H9 (cell line): ENCODE measurements at regions not wholly inside any gene's neighbourhood (a gene's known extent, or its start where the extent isn't known, plus 50 kb on each side); places are given as distances from the start of the nearest gene placed in this dataset.

Experiments used
- DNase-seq: peaks from one replicate; pipeline ENCODE4 v3.0.0-alpha.2; 2017
- H2AFZ ChIP-seq: one replicate; pipeline ENCODE4 v1.6.1; 2013; ENCODE audit warnings: mild to moderate bottlenecking, low read length, control low read depth, moderate library complexity
- H2AK5ac ChIP-seq: 2 replicates; pipeline ENCODE4 v1.6.1; 2013; ENCODE audit warnings: low read length, control low read depth, mixed read lengths; ENCODE audit not compliant: insufficient read length
- H2BK120ac ChIP-seq: one replicate; pipeline ENCODE4 v1.6.1; 2013; ENCODE audit warnings: low read depth, mild to moderate bottlenecking, low read length, control low read depth, inconsistent platforms; ENCODE audit not compliant: poor library complexity, severe bottlenecking
- H2BK12ac ChIP-seq: 2 replicates; pipeline ENCODE4 v1.6.1; 2013; ENCODE audit warnings: low read length, control low read depth, mixed read lengths, low read depth; ENCODE audit not compliant: insufficient read length
- H2BK15ac ChIP-seq: 2 replicates; pipeline ENCODE4 v1.6.1; 2013; ENCODE audit warnings: low read depth, low read length, control low read depth
- H2BK20ac ChIP-seq: one replicate; pipeline ENCODE4 v1.6.1; 2013; ENCODE audit warnings: low read depth, mild to moderate bottlenecking, low read length, control low read depth, inconsistent platforms; ENCODE audit not compliant: poor library complexity, severe bottlenecking
- H2BK5ac ChIP-seq: 2 replicates; pipeline ENCODE4 v1.6.1; 2013; ENCODE audit warnings: low read length, control low read depth, mixed read lengths; ENCODE audit not compliant: insufficient read length
- H3K14ac ChIP-seq: 2 replicates; pipeline ENCODE4 v1.6.1; 2013; ENCODE audit warnings: low read length, control low read depth; ENCODE audit not compliant: insufficient read depth
- H3K18ac ChIP-seq: 2 replicates; pipeline ENCODE4 v1.6.1; 2013; ENCODE audit warnings: low read depth, mild to moderate bottlenecking, mixed read lengths, low read length, control low read depth; ENCODE audit not compliant: insufficient read length
- H3K23ac ChIP-seq: 2 replicates; pipeline ENCODE4 v1.6.1; 2013; ENCODE audit warnings: low read length, control low read depth, mixed read lengths, low read depth; ENCODE audit not compliant: insufficient read length
- H3K23me2 ChIP-seq: 2 replicates; pipeline ENCODE4 v1.6.1; 2013; ENCODE audit warnings: low read depth, mild to moderate bottlenecking, mixed read lengths, low read length, control low read depth; ENCODE audit not compliant: insufficient read length, poor library complexity, severe bottlenecking
- H3K27ac ChIP-seq: 2 replicates; pipeline ENCODE4 v1.5.1; 2013; ENCODE audit warnings: low read length, control low read depth, mixed read lengths, low read depth; ENCODE audit not compliant: insufficient read length
- H3K27me3 ChIP-seq: 2 replicates; pipeline ENCODE4 v1.6.1; 2013; ENCODE audit warnings: low read length, control low read depth, inconsistent platforms; ENCODE audit not compliant: insufficient read depth
- H3K4ac ChIP-seq: 2 replicates; pipeline ENCODE4 v1.6.1; 2013; ENCODE audit warnings: low read depth, mild to moderate bottlenecking, control low read depth, inconsistent platforms, low read length, moderate library complexity
- H3K4me1 ChIP-seq: 2 replicates; pipeline ENCODE4 v1.6.1; 2013; ENCODE audit warnings: low read length, control low read depth, inconsistent platforms; ENCODE audit not compliant: insufficient read depth
- H3K4me2 ChIP-seq: 2 replicates; pipeline ENCODE4 v1.6.1; 2013; ENCODE audit warnings: low read length, control low read depth, mixed read lengths; ENCODE audit not compliant: insufficient read length, insufficient read depth
- H3K56ac ChIP-seq: 2 replicates; pipeline ENCODE4 v1.6.1; 2013; ENCODE audit warnings: low read depth, mild to moderate bottlenecking, mixed read lengths, low read length, control low read depth; ENCODE audit not compliant: insufficient read length
- H3K79me1 ChIP-seq: 2 replicates; pipeline ENCODE4 v1.6.1; 2013; ENCODE audit warnings: low read depth, mild to moderate bottlenecking, moderate library complexity, low read length, control low read depth, inconsistent platforms; ENCODE audit not compliant: insufficient read depth, poor library complexity, severe bottlenecking
- H3K79me2 ChIP-seq: 2 replicates; pipeline ENCODE4 v1.6.1; 2013; ENCODE audit warnings: low read length, control low read depth, inconsistent platforms; ENCODE audit not compliant: insufficient read depth
- H3K9ac ChIP-seq: 2 replicates; pipeline ENCODE4 v1.6.1; 2013; ENCODE audit warnings: low read length, control low read depth, mixed read lengths; ENCODE audit not compliant: insufficient read length; ENCODE audit errors: extremely low read depth
- H3K9me3 ChIP-seq: one replicate; pipeline ENCODE4 v1.6.1; 2013; ENCODE audit warnings: low read depth, low read length, inconsistent platforms; ENCODE audit not compliant: control insufficient read depth
- H3T11ph ChIP-seq: one replicate; pipeline ENCODE4 v1.6.1; 2013; ENCODE audit warnings: mild to moderate bottlenecking, low read length, control low read depth, inconsistent platforms
- H4K20me1 ChIP-seq: one replicate; pipeline ENCODE4 v1.6.1; 2013; ENCODE audit not compliant: control insufficient read depth, insufficient read length, insufficient read depth
- H4K5ac ChIP-seq: 2 replicates; pipeline ENCODE4 v1.6.1; 2013; ENCODE audit warnings: low read depth, mild to moderate bottlenecking, mixed read lengths, low read length, control low read depth; ENCODE audit not compliant: insufficient read length
- H4K8ac ChIP-seq: replicated peaks from 2 replicates; pipeline ENCODE4 v1.6.1; 2013; ENCODE audit warnings: low read length, control low read depth, mixed read lengths, low read depth; ENCODE audit not compliant: insufficient read length
- H4K91ac ChIP-seq: 2 replicates; pipeline ENCODE4 v1.6.1; 2013; ENCODE audit warnings: low read depth, mild to moderate bottlenecking, moderate library complexity, mixed read lengths, low read length, control low read depth; ENCODE audit not compliant: insufficient read length
- H3K27ac Mint-ChIP-seq, 3 experiments: 2 replicates in 2 of 3; 3 replicates in 1 of 3; pipeline ENCODE4 v1.8.0; 2020 to 2021; ENCODE audit warnings: mixed read lengths in 3 of 3, mild to moderate bottlenecking in 1 of 3, moderate library complexity in 1 of 3
- H3K27me3 Mint-ChIP-seq: 2 replicates; pipeline ENCODE4 v1.8.0; 2021; ENCODE audit warnings: low read depth, mild to moderate bottlenecking, moderate library complexity, mixed read lengths
- H3K36me3 Mint-ChIP-seq, 3 experiments: 2 replicates in 2 of 3; 3 replicates in 1 of 3; pipeline ENCODE4 v1.8.0; 2020 to 2021; ENCODE audit warnings: low read depth in 3 of 3, mixed read lengths in 3 of 3; ENCODE audit not compliant: insufficient read depth in 1 of 3
- H3K4me1 Mint-ChIP-seq, 2 experiments: 2 replicates each; pipeline ENCODE4 v1.8.0; 2020; ENCODE audit warnings: mixed read lengths in 2 of 2
- H3K4me3 Mint-ChIP-seq, 2 experiments: 2 replicates in 1 of 2; 3 replicates in 1 of 2; pipeline ENCODE4 v1.8.0; 2020 to 2021; ENCODE audit warnings: mild to moderate bottlenecking in 2 of 2, mixed read lengths in 2 of 2, moderate library complexity in 1 of 2
- H3K9me3 Mint-ChIP-seq, 2 experiments: 2 replicates in 1 of 2; 3 replicates in 1 of 2; pipeline ENCODE4 v1.8.0; 2020; ENCODE audit warnings: mild to moderate bottlenecking in 2 of 2, mixed read lengths in 2 of 2, moderate library complexity in 1 of 2
- CTCF ChIP-seq: fragments of 200-600 bp; sonication (generic); conservative IDR thresholded peaks from 3 replicates; pipeline ENCODE4 v1.8.0; 2021; ENCODE audit warnings: antibody characterized with exemption, mild to moderate bottlenecking
- WGBS: extraction: QIAGEN DNeasy Blood & Tissue Kit; methylation state at CpG from one replicate; pipeline ENCODE4 v1.1.7; 2013; ENCODE audit warnings: missing lambda C conversion rate, low lambda C conversion rate, mixed read lengths; ENCODE audit not compliant: insufficient read length; ENCODE audit errors: extremely low coverage; 5-methylcytosine and 5-hydroxymethylcytosine counted together

DNA sequence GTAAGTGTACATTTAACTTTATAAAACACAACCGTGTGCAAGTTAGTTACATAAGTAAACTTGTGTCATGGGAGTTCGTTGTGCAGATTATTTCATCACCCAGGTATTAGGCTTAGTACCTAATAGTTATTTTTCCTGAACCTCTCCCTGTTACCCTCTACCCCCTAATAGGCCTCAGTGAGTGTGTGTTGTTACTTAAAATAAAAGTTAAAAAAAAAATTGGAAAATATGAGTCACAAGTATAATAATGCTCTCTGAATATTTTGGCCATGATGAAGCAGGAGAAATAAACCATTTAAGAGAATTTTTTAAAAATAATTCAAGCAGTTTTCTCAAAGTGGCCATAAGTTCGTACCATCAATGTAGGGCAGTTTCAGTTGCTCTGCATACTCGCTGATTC, 105.1 kb upstream of the GRID2 start:
- Histone ChIP-seq H3K14ac (no peak overlapping the region), H3K79me1 (no peaks in the 10 kb centered on the region), H2AFZ (no peak overlapping the region), H2BK15ac (no peak overlapping the region), H2BK5ac (no peak overlapping the region), H3K27me3 (no peaks in the 10 kb centered on the region), H2AK5ac (no peak overlapping the region), H2BK12ac (no peak overlapping the region), H3K18ac (no peak overlapping the region), H3K27ac (no peak overlapping the region), H3K4me2 (no peak overlapping the region), H2BK20ac (no peak overlapping the region), H4K5ac (no peak overlapping the region), H3K4me1 (no peaks in the 10 kb centered on the region), H3K23ac (no peak overlapping the region), H4K20me1 (no peaks in the 10 kb centered on the region), H3K79me2 (no peaks in the 10 kb centered on the region), H3K4ac (no peak overlapping the region), H4K91ac (no peak overlapping the region), H3K9ac (no peak overlapping the region), H3K23me2 (no peaks in the 10 kb centered on the region), H4K8ac (no peak overlapping the region), H3K9me3 (no peaks in the 10 kb centered on the region), H2BK120ac (no peak overlapping the region), H3T11ph (no peak overlapping the region), H3K56ac (no peak overlapping the region)
- Mint-ChIP-seq H3K36me3 (peaks cover 0 to 4% (median 2%) of the 10 kb centered on the region in 3 experiments; a peak in 2 of 7 replicates), H3K27me3 (peaks cover 17% of the 10 kb centered on the region), H3K4me1 (peaks cover 0 to 2% of the 10 kb centered on the region in 2 experiments; a peak in 1 of 4 replicates), H3K4me3 (no peak overlapping the region), H3K9me3 (peaks cover 0 to 2% of the 10 kb centered on the region in 2 experiments; a peak in 1 of 5 replicates), H3K27ac (no peak overlapping the region)
- no peak for DNase-seq
- TF ChIP-seq CTCF, result no peak
- WGBS, result no CpG with 5 or more reads among the region's 4 CpGs
